Activated CD4-positive, CD25-positive, alpha-beta regulatory T cell treated with anti-CD3 and anti-CD28 coated beads, Interleukin-2, amount 50 U/mL, for 16 hours (primary cell): ENCODE measurements at regions not wholly inside any gene's neighbourhood (a gene's known extent, or its start where the extent isn't known, plus 50 kb on each side); places are given as distances from the start of the nearest gene placed in this dataset.

Experiments
- DNase-seq: peaks from one replicate; pipeline ENCODE4 v3.0.0-alpha.2; 2020; ENCODE audit warnings: low read depth, low spot score

GRCh38 chr13:72456486-72456885, 270.9 kb downstream of the MZT1 start:
- no peak for DNase-seq

DNA sequence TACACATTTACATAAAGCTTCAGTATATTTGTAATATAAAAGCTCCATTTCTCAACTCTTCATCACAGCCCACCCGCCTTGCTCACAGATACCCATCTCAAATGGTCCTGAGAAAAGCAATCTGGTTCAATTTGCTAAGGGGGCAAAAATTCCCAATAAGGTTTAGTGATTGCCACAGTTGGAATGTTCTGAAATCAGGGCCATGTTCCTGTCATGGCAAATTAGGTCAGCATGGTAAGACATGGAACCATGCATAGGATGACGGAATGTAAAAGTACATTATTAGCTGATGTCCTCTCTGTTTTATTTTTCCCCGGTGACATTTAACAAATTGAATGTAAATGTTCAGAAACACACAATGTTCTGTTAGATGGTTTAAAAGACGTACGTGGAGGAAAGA, 274.3 kb downstream of the MZT1 start:
- DNase-seq = no peak

DNA sequence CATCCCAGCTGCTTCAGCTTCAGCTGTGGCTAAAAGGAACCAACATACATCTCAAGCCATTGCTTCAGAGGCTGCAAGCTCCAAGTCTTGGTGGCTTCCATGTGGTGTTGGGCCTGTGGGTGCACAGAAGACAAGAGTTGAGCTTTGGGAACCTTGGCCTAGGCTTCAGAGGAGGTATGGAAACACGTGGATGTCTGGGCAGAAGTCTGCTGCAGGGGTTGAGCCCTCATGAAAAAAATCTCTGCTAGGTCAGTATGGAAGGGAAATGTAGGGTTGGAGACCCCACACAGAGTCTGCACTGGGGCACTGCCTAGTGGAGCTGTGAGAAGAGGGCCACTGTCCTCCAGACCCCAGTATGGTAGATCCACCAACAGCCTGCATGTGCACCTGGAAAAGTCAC, 279.3 kb downstream of the MZT1 start:
- no peak for DNase-seq

- no peak for DNase-seq
These were observed 282.4 kb downstream of the MZT1 start for GRCh38 chr13:72444999-72445398.

GRCh38 chr13:72437458-72437857, 290.0 kb downstream of the MZT1 start:
- DNase-seq = no peak

GRCh38 chr13:72435251-72435650, 292.2 kb downstream of the MZT1 start:
- no peak for DNase-seq

- no peak for DNase-seq
These were observed 295.3 kb downstream of the MZT1 start for GRCh38 chr13:72431981-72432682.

DNA sequence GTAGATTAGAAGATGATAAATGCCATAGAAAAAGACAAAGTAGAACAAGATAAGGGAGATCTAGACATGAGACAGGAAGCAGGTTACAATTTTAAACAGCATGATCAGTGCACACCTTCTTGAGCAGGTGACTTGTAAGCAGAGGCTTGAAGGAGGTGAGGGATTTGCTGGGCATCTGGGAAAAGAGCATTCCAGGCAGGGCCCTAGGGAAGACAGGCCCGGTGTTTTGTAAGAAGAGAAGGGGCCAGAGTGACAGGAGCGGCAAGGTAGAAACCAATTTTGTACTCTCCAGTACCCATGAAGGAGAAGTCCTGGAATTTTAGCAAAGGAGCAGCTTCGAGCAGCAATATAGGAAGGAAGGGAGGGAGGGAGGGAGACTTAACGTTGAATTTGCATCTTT, 296.5 kb downstream of the MZT1 start:
- no peak for DNase-seq

- no peak for DNase-seq
These were observed 299.5 kb downstream of the MZT1 start for GRCh38 chr13:72427757-72428528.

DNA sequence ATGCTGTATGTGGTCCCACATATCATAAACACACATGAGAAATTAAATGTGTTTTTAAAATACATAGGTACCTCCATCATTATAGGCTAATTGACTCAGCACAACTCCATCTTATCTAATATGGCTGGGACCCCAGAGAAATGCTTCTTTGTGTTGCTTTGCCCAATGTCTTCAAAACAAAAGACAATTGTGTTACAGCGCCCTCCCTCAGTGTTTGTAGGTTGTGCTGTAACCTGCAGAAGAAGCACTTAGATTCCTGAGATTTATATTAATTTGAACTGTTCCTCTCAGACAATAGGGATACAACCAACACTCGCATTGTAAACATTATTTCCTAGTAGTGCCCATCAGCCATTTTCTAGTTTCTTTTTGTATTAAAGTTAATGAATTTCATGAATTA, 303.4 kb downstream of the MZT1 start:
- no peak for DNase-seq

- no peak for DNase-seq
These were observed 311.6 kb downstream of the MZT1 start for GRCh38 chr13:72415817-72416216.

GRCh38 chr13:72412481-72412880, 314.9 kb downstream of the MZT1 start:
- no peak for DNase-seq

DNA sequence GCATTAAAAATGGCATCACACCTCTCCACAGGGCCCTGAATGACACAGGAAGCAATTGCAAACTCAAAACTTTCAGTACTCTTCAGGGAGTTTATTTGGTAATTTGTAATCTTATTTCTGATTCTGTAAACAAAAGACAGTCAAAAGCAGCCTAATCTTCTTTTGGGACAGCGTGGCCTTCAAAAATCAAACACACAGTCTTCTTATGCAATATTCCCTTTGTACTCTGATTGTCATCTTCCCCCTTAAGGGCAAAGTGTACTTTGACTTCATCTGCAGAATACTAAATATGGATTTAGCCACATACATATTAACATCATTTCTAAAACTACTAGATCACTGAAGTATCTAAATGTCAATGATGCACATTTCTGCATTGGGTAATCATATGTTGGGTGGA, 322.0 kb downstream of the MZT1 start:
- no peak for DNase-seq

- no peak for DNase-seq
These were observed 323.9 kb downstream of the MZT1 start for GRCh38 chr13:72403396-72404010.

DNA sequence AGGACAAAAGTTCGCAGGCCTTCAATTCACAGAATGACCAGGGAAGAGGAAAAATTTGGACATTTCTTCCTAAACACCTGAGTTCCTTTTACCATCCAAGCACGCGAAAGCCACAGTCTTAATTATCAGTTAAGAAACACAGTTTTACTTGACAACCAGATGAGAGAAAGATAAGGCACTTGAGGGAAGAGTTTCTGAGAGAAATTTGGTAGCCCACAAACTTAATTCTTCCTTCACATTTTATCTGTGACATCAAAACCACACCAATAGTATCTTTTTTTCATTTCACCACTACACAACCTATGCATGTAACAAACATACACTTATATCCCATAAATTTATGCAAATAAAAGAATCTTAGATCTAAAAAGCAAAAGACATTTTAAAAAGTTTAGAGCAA, 326.6 kb downstream of the MZT1 start:
- DNase-seq = no peak

DNA sequence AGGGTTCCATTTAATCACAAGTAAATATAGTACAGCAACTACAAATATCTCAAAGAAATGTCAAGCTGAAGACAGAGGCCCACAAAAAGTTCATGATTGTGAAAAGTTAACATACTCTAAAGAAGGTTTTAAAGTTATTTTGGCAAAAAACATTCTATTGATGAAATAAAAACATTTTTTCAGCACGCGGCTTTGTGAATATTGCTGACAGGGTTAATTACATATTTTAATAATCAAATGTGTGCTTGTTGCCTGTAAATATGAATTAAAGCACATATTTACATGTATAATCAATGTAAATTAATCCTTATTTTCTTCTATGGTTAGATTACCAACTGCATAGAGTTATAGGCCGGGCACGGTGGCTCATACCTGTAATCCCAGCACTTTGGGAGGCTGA, 328.1 kb downstream of the MZT1 start:
- DNase-seq = no peak

GRCh38 chr13:72397265-72397664, 330.2 kb downstream of the MZT1 start:
- DNase-seq = no peak

DNA sequence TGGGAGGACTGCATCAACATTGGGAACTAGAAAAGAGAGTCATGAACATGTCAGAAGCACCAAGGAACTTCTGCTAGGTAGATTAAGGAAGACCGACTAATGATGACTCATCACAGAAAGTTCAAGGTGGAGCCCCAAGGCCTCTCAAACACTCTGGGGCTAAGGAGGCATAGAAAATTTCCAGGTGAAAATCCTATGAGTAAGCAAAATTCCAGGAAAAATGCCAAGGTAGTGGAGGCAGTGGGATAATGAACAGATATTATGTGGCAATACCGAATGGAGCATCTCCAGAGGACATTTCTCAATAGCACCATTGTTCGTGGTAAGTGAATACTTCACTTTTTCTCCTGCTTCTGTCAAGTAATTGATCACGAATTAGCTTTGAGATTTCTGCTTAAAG, 336.5 kb downstream of the MZT1 start:
- DNase-seq = no peak

- DNase-seq = no peak
These were observed 341.2 kb downstream of the MZT1 start for GRCh38 chr13:72386138-72386684.

GRCh38 chr13:72384879-72385278, 342.6 kb downstream of the MZT1 start:
- no peak for DNase-seq

DNA sequence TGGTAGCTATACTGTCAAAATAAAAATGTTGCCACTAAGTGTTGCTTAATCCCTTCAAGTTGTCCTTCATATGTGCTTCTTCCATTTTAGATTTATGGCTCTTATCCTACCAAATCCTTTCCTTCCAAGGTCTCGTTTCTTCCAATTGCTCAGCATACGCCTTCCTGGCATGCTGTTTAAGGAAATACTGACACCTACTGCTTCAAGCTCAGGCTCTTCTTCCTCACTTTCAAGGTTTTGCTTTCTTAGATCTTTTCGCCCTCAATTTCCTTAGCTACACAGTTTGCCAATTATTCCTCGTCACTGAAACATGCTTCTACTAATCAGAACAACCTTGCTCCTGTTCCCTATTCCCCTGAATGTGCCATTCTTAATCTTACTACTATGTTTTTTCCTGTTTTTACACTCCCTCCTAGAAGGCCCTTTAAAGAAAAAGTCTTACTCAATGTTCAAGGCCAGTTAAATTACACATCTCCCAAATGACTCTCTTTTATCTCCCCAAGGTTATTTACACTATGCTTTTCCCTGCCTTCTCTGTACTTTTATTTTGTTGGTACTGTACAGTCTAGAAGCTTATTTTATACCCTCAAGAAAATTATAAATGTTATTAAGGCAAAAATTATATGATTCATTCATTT, 343.1 kb downstream of the MZT1 start:
- DNase-seq = no peak

- no peak for DNase-seq
These were observed 343.8 kb downstream of the MZT1 start for GRCh38 chr13:72383646-72384045.
